ENCODE measurements at regions not wholly inside any gene's neighbourhood (a gene's known extent, or its start where the extent isn't known, plus 50 kb on each side); places are given as distances from the start of the nearest gene placed in this dataset.

GRCh38 chr3:7813365-7813764 lies 688.3 kb upstream of the LMCD1 start:
- Histone ChIP-seq H3K9ac (no peak overlapping the region), H3K4me1 (ENCODE audit: low read depth, poor library complexity, severe bottlenecking) (no peaks in the 10 kb centered on the region), H2AFZ (ENCODE audit: low read depth) (no peak overlapping the region), H3K4me3 (IDR thresholded peaks at IDR 0.05; ENCODE audit: insufficient read depth, low read depth, low read length) (no peak overlapping the region), H3K27ac (no peak overlapping the region), H3K27me3 (ENCODE audit: insufficient read depth, low read depth) (no peaks in the 10 kb centered on the region), H3K4me2 (no peak overlapping the region), H3K36me3 (ENCODE audit: insufficient read depth) (no peaks in the 10 kb centered on the region), H3K79me2 (ENCODE audit: insufficient read depth, low read depth) (no peaks in the 10 kb centered on the region), H4K20me1 (ENCODE audit: insufficient read depth) (no peaks in the 10 kb centered on the region)
- TF ChIP-seq, protein P1, sequence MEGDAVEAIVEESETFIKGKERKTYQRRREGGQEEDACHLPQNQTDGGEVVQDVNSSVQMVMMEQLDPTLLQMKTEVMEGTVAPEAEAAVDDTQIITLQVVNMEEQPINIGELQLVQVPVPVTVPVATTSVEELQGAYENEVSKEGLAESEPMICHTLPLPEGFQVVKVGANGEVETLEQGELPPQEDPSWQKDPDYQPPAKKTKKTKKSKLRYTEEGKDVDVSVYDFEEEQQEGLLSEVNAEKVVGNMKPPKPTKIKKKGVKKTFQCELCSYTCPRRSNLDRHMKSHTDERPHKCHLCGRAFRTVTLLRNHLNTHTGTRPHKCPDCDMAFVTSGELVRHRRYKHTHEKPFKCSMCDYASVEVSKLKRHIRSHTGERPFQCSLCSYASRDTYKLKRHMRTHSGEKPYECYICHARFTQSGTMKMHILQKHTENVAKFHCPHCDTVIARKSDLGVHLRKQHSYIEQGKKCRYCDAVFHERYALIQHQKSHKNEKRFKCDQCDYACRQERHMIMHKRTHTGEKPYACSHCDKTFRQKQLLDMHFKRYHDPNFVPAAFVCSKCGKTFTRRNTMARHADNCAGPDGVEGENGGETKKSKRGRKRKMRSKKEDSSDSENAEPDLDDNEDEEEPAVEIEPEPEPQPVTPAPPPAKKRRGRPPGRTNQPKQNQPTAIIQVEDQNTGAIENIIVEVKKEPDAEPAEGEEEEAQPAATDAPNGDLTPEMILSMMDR (conservative IDR thresholded peaks at IDR 0.05; ENCODE audit: low read depth, low read length): no peak

DNA sequence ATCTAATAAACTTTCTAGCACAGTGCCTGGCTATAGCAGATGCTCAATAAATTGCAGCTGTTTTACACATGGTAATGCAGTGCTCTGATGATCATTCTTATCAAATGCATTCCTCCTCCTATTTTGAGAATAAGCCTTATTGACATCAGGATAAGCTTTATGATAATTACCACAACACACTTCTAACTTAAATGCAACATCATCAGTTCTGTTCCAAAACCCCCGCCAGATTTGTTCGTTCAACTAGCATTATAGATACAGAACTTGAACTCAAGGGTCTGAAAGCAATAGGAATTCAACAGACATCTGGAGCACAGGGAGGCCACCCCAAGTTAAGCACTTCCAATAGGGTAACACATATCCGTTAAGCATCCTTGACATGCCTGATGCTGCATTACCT lies 684.4 kb upstream of the LMCD1 start:
- no peaks in the 10 kb centered on the region for H4K20me1 ChIP-seq (ENCODE audit: insufficient read depth)
- no peak overlapping the region for H3K4me3 ChIP-seq (IDR thresholded peaks at IDR 0.05; ENCODE audit: insufficient read depth, low read depth, low read length)
- no peak overlapping the region for H3K4me2 ChIP-seq
- no peaks in the 10 kb centered on the region for H3K79me2 ChIP-seq (ENCODE audit: insufficient read depth, low read depth)
- H3K4me1 ChIP-seq (ENCODE audit: low read depth, poor library complexity, severe bottlenecking): no peaks in the 10 kb centered on the region
- no peaks in the 10 kb centered on the region for H3K27me3 ChIP-seq (ENCODE audit: insufficient read depth, low read depth)
- no peak overlapping the region for H3K9ac ChIP-seq
- no peaks in the 10 kb centered on the region for H3K36me3 ChIP-seq (ENCODE audit: insufficient read depth)
- TF ChIP-seq, protein P1 (conservative IDR thresholded peaks at IDR 0.05; ENCODE audit: low read depth, low read length): no peak
- H2AFZ ChIP-seq (ENCODE audit: low read depth): no peak overlapping the region
- H3K27ac ChIP-seq: no peak overlapping the region

GRCh38 chr3:7820969-7821368 lies 680.7 kb upstream of the LMCD1 start:
- Histone ChIP-seq H3K27me3 (ENCODE audit: insufficient read depth, low read depth) (no peaks in the 10 kb centered on the region), H3K4me3 (IDR thresholded peaks at IDR 0.05; ENCODE audit: insufficient read depth, low read depth, low read length) (no peak overlapping the region), H3K9ac (no peak overlapping the region), H3K4me1 (ENCODE audit: low read depth, poor library complexity, severe bottlenecking) (no peaks in the 10 kb centered on the region), H3K27ac (no peak overlapping the region), H4K20me1 (ENCODE audit: insufficient read depth) (no peaks in the 10 kb centered on the region), H2AFZ (ENCODE audit: low read depth) (no peak overlapping the region), H3K79me2 (ENCODE audit: insufficient read depth, low read depth) (no peaks in the 10 kb centered on the region), H3K36me3 (ENCODE audit: insufficient read depth) (no peaks in the 10 kb centered on the region), H3K4me2 (no peak overlapping the region)
- TF ChIP-seq, protein P1 (conservative IDR thresholded peaks at IDR 0.05; ENCODE audit: low read depth, low read length): no peak

GRCh38 chr3:7821858-7822257 lies 679.8 kb upstream of the LMCD1 start:
- H3K4me3 ChIP-seq (IDR thresholded peaks at IDR 0.05; ENCODE audit: insufficient read depth, low read depth, low read length): no peak overlapping the region

More at GRCh38 chr3:7821858-7822257, 679.8 kb upstream of the LMCD1 start:
- no peaks in the 10 kb centered on the region for H4K20me1 ChIP-seq (ENCODE audit: insufficient read depth)
- H3K27ac ChIP-seq: no peak overlapping the region
- no peak overlapping the region for H3K4me2 ChIP-seq
- no peak overlapping the region for H3K9ac ChIP-seq
- no peaks in the 10 kb centered on the region for H3K79me2 ChIP-seq (ENCODE audit: insufficient read depth, low read depth)
- TF ChIP-seq, protein P1 (conservative IDR thresholded peaks at IDR 0.05; ENCODE audit: low read depth, low read length): no peak
- no peak overlapping the region for H2AFZ ChIP-seq (ENCODE audit: low read depth)
- H3K36me3 ChIP-seq (ENCODE audit: insufficient read depth): no peaks in the 10 kb centered on the region
- H3K4me1 ChIP-seq (ENCODE audit: low read depth, poor library complexity, severe bottlenecking): no peaks in the 10 kb centered on the region
- H3K27me3 ChIP-seq (ENCODE audit: insufficient read depth, low read depth): no peaks in the 10 kb centered on the region

All from KMS-11 (cell line).